ENCODE measurements at regions not wholly inside any gene's neighbourhood (a gene's known extent, or its start where the extent isn't known, plus 50 kb on each side); places are given as distances from the start of the nearest gene placed in this dataset.

- H3K4me3 ChIP-seq (ENCODE audit: low read depth, low read length), result no peak overlapping the region
- no peak for TF ChIP-seq CTCF (IDR thresholded peaks at IDR 0.05; ENCODE audit: insufficient read depth, low read length, poor library complexity, severe bottlenecking)
- no peaks in the 10 kb centered on the region for H3K27me3 ChIP-seq (ENCODE audit: control insufficient read depth, insufficient read depth, low read length)
- no peaks in the 10 kb centered on the region for H3K36me3 ChIP-seq (ENCODE audit: control insufficient read depth, insufficient read depth, low read length)
- DNase-seq (ENCODE audit: low read depth), result no peak
Measured at GRCh38 chr10:64102264-64102633, 581.0 kb downstream of the REEP3 start.

- H3K27me3 ChIP-seq (ENCODE audit: control insufficient read depth, insufficient read depth, low read length), result no peaks in the 10 kb centered on the region
- H3K4me3 ChIP-seq (ENCODE audit: low read depth, low read length), result no peak overlapping the region
- TF ChIP-seq CTCF (IDR thresholded peaks at IDR 0.05; ENCODE audit: insufficient read depth, low read length, poor library complexity, severe bottlenecking), result no peak
- no peaks in the 10 kb centered on the region for H3K36me3 ChIP-seq (ENCODE audit: control insufficient read depth, insufficient read depth, low read length)
- no peak for DNase-seq (ENCODE audit: low read depth)
Measured at GRCh38 chr10:64102916-64103315, 581.7 kb downstream of the REEP3 start.

GRCh38 chr10:64103750-64104470 lies 582.7 kb downstream of the REEP3 start:
- no peak overlapping the region for H3K4me3 ChIP-seq (ENCODE audit: low read depth, low read length)
- no peaks in the 10 kb centered on the region for H3K27me3 ChIP-seq (ENCODE audit: control insufficient read depth, insufficient read depth, low read length)
- TF ChIP-seq CTCF (IDR thresholded peaks at IDR 0.05; ENCODE audit: insufficient read depth, low read length, poor library complexity, severe bottlenecking), result no peak
- H3K36me3 ChIP-seq (ENCODE audit: control insufficient read depth, insufficient read depth, low read length), result no peaks in the 10 kb centered on the region
- DNase-seq (ENCODE audit: low read depth), result no peak

GRCh38 chr10:64109926-64110495 lies 588.8 kb downstream of the REEP3 start:
- TF ChIP-seq CTCF (IDR thresholded peaks at IDR 0.05; ENCODE audit: insufficient read depth, low read length, poor library complexity, severe bottlenecking), result no peak
- no peak for DNase-seq (ENCODE audit: low read depth)
- no peaks in the 10 kb centered on the region for H3K27me3 ChIP-seq (ENCODE audit: control insufficient read depth, insufficient read depth, low read length)
- no peaks in the 10 kb centered on the region for H3K36me3 ChIP-seq (ENCODE audit: control insufficient read depth, insufficient read depth, low read length)
- H3K4me3 ChIP-seq (ENCODE audit: low read depth, low read length), result no peak overlapping the region

GRCh38 chr10:64112701-64113355 lies 591.6 kb downstream of the REEP3 start:
- no peaks in the 10 kb centered on the region for H3K36me3 ChIP-seq (ENCODE audit: control insufficient read depth, insufficient read depth, low read length)
- H3K27me3 ChIP-seq (ENCODE audit: control insufficient read depth, insufficient read depth, low read length), result no peaks in the 10 kb centered on the region
- H3K4me3 ChIP-seq (ENCODE audit: low read depth, low read length), result no peak overlapping the region
- no peak for DNase-seq (ENCODE audit: low read depth)
- TF ChIP-seq CTCF (IDR thresholded peaks at IDR 0.05; ENCODE audit: insufficient read depth, low read length, poor library complexity, severe bottlenecking), result no peak

Measured in kidney epithelial cell (primary cell).